Tibial nerve (tissue), 3 donors: ENCODE measurements at regions not wholly inside any gene's neighbourhood (a gene's known extent, or its start where the extent isn't known, plus 50 kb on each side); places are given as distances from the start of the nearest gene placed in this dataset.

ENCODE experiments used
- CTCF ChIP-seq, 5 experiments: fragments of 200-600 bp in 3 of 5; fragments of 450-650 bp in 2 of 5; sonication (generic) in 3 of 5; IDR thresholded peaks; one replicate each; pipeline ENCODE4 v1.5.1; 2016 to 2019; ENCODE audit warnings: antibody characterized with exemption in 5 of 5, mild to moderate bottlenecking in 3 of 5, moderate library complexity in 2 of 5
- POLR2A ChIP-seq, 2 donors: fragments of 450-650 bp; IDR thresholded peaks; one replicate each; pipeline ENCODE4 v1.6.1; 2017; ENCODE audit warnings: antibody characterized with exemption in 2 of 2, mild to moderate bottlenecking in 2 of 2, moderate library complexity in 2 of 2

- TF ChIP-seq CTCF (IDR thresholded peaks at IDR 0.05): no peak
- TF ChIP-seq POLR2A (IDR thresholded peaks at IDR 0.05): no peak
Measured at GRCh38 chrX:16308773-16309172, 141.5 kb downstream of the MAGEB17 start.
